ENCODE measurements at regions not wholly inside any gene's neighbourhood (a gene's known extent, or its start where the extent isn't known, plus 50 kb on each side); places are given as distances from the start of the nearest gene placed in this dataset.
"Not testable (repeated sequence)": the region's sequence is repeated elsewhere in the genome, so short reads cannot be mapped to it uniquely, and the experiment has no call there.

DNA sequence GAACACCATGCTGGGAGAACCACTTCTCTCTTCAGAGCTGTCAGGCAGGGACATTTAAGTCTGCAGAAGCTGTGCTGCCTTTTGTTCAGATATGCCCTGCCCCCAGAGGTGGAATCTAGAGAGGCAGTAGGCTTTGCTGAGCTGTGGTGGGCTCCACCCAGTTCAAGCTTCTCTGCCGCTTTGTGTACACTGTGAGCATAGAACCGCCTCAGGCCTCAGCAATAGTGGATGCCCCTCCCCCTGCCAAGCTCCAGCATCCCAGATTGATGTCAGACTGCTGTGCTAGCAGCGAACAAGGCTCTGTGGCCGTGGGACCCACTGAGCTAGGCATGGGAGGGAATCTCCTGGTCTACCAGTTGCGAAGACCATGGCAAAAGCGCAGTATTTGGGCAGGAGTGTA lies 121.6 kb downstream of the NFKBIZ start:
- TF ChIP-seq, protein P1, sequence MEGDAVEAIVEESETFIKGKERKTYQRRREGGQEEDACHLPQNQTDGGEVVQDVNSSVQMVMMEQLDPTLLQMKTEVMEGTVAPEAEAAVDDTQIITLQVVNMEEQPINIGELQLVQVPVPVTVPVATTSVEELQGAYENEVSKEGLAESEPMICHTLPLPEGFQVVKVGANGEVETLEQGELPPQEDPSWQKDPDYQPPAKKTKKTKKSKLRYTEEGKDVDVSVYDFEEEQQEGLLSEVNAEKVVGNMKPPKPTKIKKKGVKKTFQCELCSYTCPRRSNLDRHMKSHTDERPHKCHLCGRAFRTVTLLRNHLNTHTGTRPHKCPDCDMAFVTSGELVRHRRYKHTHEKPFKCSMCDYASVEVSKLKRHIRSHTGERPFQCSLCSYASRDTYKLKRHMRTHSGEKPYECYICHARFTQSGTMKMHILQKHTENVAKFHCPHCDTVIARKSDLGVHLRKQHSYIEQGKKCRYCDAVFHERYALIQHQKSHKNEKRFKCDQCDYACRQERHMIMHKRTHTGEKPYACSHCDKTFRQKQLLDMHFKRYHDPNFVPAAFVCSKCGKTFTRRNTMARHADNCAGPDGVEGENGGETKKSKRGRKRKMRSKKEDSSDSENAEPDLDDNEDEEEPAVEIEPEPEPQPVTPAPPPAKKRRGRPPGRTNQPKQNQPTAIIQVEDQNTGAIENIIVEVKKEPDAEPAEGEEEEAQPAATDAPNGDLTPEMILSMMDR (IDR thresholded peaks at IDR 0.05; ENCODE audit: borderline replicate concordance, extremely low read depth, low read length, poor library complexity, severe bottlenecking): no peak
- no peak for TF ChIP-seq EZH2 (IDR thresholded peaks at IDR 0.05; ENCODE audit: borderline replicate concordance, low read depth, low read length, severe bottlenecking)
- no peaks in the 10 kb centered on the region for H4K20me1 ChIP-seq (ENCODE audit: insufficient read depth, low read length)
- H3K4me2 ChIP-seq (ENCODE audit: insufficient read depth, low read length): no peak overlapping the region
- no peak overlapping the region for H3K27ac ChIP-seq (ENCODE audit: low read length)
- H3K9ac ChIP-seq (ENCODE audit: low read depth, low read length): no peak overlapping the region
- H3K4me3 ChIP-seq (ENCODE audit: low read depth in 1 of 2, low read length in 2 of 2): no peak overlapping the region
- H3K36me3 ChIP-seq (ENCODE audit: insufficient read depth, low read length): no peaks in the 10 kb centered on the region
- H3K9me3 ChIP-seq (ENCODE audit: insufficient read depth, low read length, severe bottlenecking): no peaks in the 10 kb centered on the region
- H2AFZ ChIP-seq (ENCODE audit: low read depth, low read length): no peak overlapping the region
- no peak for DNase-seq
- no peak for ATAC-seq (ENCODE audit: insufficient read depth, low read depth)
- no peaks in the 10 kb centered on the region for H3K4me1 ChIP-seq (ENCODE audit: insufficient read depth, low read length)
- no peaks in the 10 kb centered on the region for H3K27me3 ChIP-seq (ENCODE audit: insufficient read depth, low read length, poor library complexity)
- H3K79me2 ChIP-seq (ENCODE audit: insufficient read depth, low read length): no peaks in the 10 kb centered on the region

GRCh38 chr3:101972430-101973162 lies 123.3 kb downstream of the NFKBIZ start:
- DNase-seq: no peak
- Histone ChIP-seq H2AFZ (ENCODE audit: low read depth, low read length) (no peak overlapping the region), H3K4me1 (ENCODE audit: insufficient read depth, low read length) (no peaks in the 10 kb centered on the region)

GRCh38 chr3:101973163-101973505 lies 123.8 kb downstream of the NFKBIZ start:
- Histone ChIP-seq H4K20me1 (ENCODE audit: insufficient read depth, low read length) (no peaks in the 10 kb centered on the region), H3K27me3 (ENCODE audit: insufficient read depth, low read length, poor library complexity) (peaks cover 6% of the 10 kb centered on the region), H3K27ac (ENCODE audit: low read length) (no peak overlapping the region), H3K36me3 (ENCODE audit: insufficient read depth, low read length) (no peaks in the 10 kb centered on the region), H3K4me1 (ENCODE audit: insufficient read depth, low read length) (no peaks in the 10 kb centered on the region), H3K4me2 (ENCODE audit: insufficient read depth, low read length) (no peak overlapping the region), H3K9ac (ENCODE audit: low read depth, low read length) (no peak overlapping the region), H3K4me3 (ENCODE audit: low read depth in 1 of 2, low read length in 2 of 2) (no peak overlapping the region), H3K9me3 (ENCODE audit: insufficient read depth, low read length, severe bottlenecking) (no peaks in the 10 kb centered on the region), H3K79me2 (ENCODE audit: insufficient read depth, low read length) (no peaks in the 10 kb centered on the region), H2AFZ (ENCODE audit: low read depth, low read length) (no peak overlapping the region)
- DNase-seq: no peak
- ATAC-seq (ENCODE audit: insufficient read depth, low read depth): no peak
- TF ChIP-seq EZH2 (IDR thresholded peaks at IDR 0.05; ENCODE audit: borderline replicate concordance, low read depth, low read length, severe bottlenecking): no peak
- TF ChIP-seq, protein P1 (IDR thresholded peaks at IDR 0.05; ENCODE audit: borderline replicate concordance, extremely low read depth, low read length, poor library complexity, severe bottlenecking): no peak

More at GRCh38 chr3:101972430-101973162, 123.3 kb downstream of the NFKBIZ start:
- Histone ChIP-seq H3K36me3 (ENCODE audit: insufficient read depth, low read length) (no peaks in the 10 kb centered on the region), H4K20me1 (ENCODE audit: insufficient read depth, low read length) (no peaks in the 10 kb centered on the region), H3K27ac (ENCODE audit: low read length) (no peak overlapping the region), H3K9ac (ENCODE audit: low read depth, low read length) (no peak overlapping the region), H3K4me3 (ENCODE audit: low read depth in 1 of 2, low read length in 2 of 2) (no peak overlapping the region), H3K79me2 (ENCODE audit: insufficient read depth, low read length) (no peaks in the 10 kb centered on the region), H3K9me3 (ENCODE audit: insufficient read depth, low read length, severe bottlenecking) (no peaks in the 10 kb centered on the region), H3K4me2 (ENCODE audit: insufficient read depth, low read length) (no peak overlapping the region), H3K27me3 (ENCODE audit: insufficient read depth, low read length, poor library complexity) (peaks cover 2% of the 10 kb centered on the region)
- ATAC-seq (ENCODE audit: insufficient read depth, low read depth): 0 out of 3 replicates have a peak, but pooled peaks have one; percentile 31
- TF ChIP-seq EZH2 (IDR thresholded peaks at IDR 0.05; ENCODE audit: borderline replicate concordance, low read depth, low read length, severe bottlenecking): no peak
- TF ChIP-seq, protein P1 (IDR thresholded peaks at IDR 0.05; ENCODE audit: borderline replicate concordance, extremely low read depth, low read length, poor library complexity, severe bottlenecking): no peak

- not testable (repeated sequence) for H3K9me3 ChIP-seq (ENCODE audit: insufficient read depth, low read length, severe bottlenecking); H3K36me3 ChIP-seq (ENCODE audit: insufficient read depth, low read length); H3K79me2 ChIP-seq (ENCODE audit: insufficient read depth, low read length); DNase-seq; H4K20me1 ChIP-seq (ENCODE audit: insufficient read depth, low read length); ATAC-seq (ENCODE audit: insufficient read depth, low read depth); H3K4me2 ChIP-seq (ENCODE audit: insufficient read depth, low read length); H3K4me3 ChIP-seq (ENCODE audit: low read depth in 1 of 2, low read length in 2 of 2); H2AFZ ChIP-seq (ENCODE audit: low read depth, low read length); H3K27ac ChIP-seq (ENCODE audit: low read length); H3K9ac ChIP-seq (ENCODE audit: low read depth, low read length); H3K4me1 ChIP-seq (ENCODE audit: insufficient read depth, low read length)
- H3K27me3 ChIP-seq (ENCODE audit: insufficient read depth, low read length, poor library complexity): peaks cover 16% of the 10 kb centered on the region
Measured at GRCh38 chr3:101975415-101975814, 126.1 kb downstream of the NFKBIZ start.

Measured in DND-41 (cell line).